IgD-negative memory B cell (primary cell): ENCODE measurements at regions not wholly inside any gene's neighbourhood (a gene's known extent, or its start where the extent isn't known, plus 50 kb on each side); places are given as distances from the start of the nearest gene placed in this dataset.

Source experiments
- H3K27ac Mint-ChIP-seq, 3 donors: one replicate each; pipeline ENCODE4 v1.8.0; 2020 to 2022; ENCODE audit warnings: mild to moderate bottlenecking in 3 of 3, mixed read lengths in 3 of 3, moderate library complexity in 1 of 3
- H3K27me3 Mint-ChIP-seq: one replicate; pipeline ENCODE4 v1.8.0; 2021; ENCODE audit warnings: mixed read lengths
- H3K36me3 Mint-ChIP-seq: one replicate; pipeline ENCODE4 v1.8.0; 2020; ENCODE audit warnings: mild to moderate bottlenecking, mixed read lengths
- H3K4me1 Mint-ChIP-seq, 3 donors: one replicate each; pipeline ENCODE4 v1.8.0; 2020 to 2022; ENCODE audit warnings: mixed read lengths in 3 of 3, mild to moderate bottlenecking in 1 of 3
- H3K4me3 Mint-ChIP-seq, 4 donors: one replicate each; pipeline ENCODE4 v1.8.0; 2020 to 2022; ENCODE audit warnings: mild to moderate bottlenecking in 4 of 4, mixed read lengths in 4 of 4, moderate library complexity in 3 of 4
- H3K9me3 Mint-ChIP-seq, 3 donors: one replicate each; pipeline ENCODE4 v1.8.0; 2020 to 2021; ENCODE audit warnings: mixed read lengths in 3 of 3, mild to moderate bottlenecking in 1 of 3

- no peak overlapping the region for H3K4me3 Mint-ChIP-seq
- peaks cover 2% of the 10 kb centered on the region for H3K27me3 Mint-ChIP-seq
- H3K4me1 Mint-ChIP-seq = no peaks in the 10 kb centered on the region
- no peak overlapping the region for H3K27ac Mint-ChIP-seq
- peaks cover 3 to 8% (median 5%) of the 10 kb centered on the region in 3 donors for H3K9me3 Mint-ChIP-seq
- H3K36me3 Mint-ChIP-seq = no peaks in the 10 kb centered on the region
Observed at GRCh38 chr11:70788248-70789022, 390.1 kb downstream of the CTTN start.

GRCh38 chr11:70790671-70791300 is 392.5 kb downstream of the CTTN start:
- no peak overlapping the region for H3K27ac Mint-ChIP-seq
- H3K4me3 Mint-ChIP-seq = peak overlapping the region in 1 of 4 donors; percentile 34
- no peaks in the 10 kb centered on the region for H3K4me1 Mint-ChIP-seq
- H3K36me3 Mint-ChIP-seq = no peaks in the 10 kb centered on the region
- no peaks in the 10 kb centered on the region for H3K27me3 Mint-ChIP-seq
- peaks cover 7 to 15% (median 12%) of the 10 kb centered on the region in 3 donors for H3K9me3 Mint-ChIP-seq

GRCh38 chr11:70796648-70797227 is 398.4 kb downstream of the CTTN start:
- Mint-ChIP-seq H3K27me3 (no peaks in the 10 kb centered on the region), H3K4me1 (no peaks in the 10 kb centered on the region), H3K4me3 (peak overlapping the region in 1 of 4 donors; percentile 60), H3K27ac (no peak overlapping the region), H3K36me3 (no peaks in the 10 kb centered on the region), H3K9me3 (peaks cover 8 to 18% (median 10%) of the 10 kb centered on the region in 3 donors)

- no peaks in the 10 kb centered on the region for H3K4me1 Mint-ChIP-seq
- H3K4me3 Mint-ChIP-seq = no peak overlapping the region
- no peaks in the 10 kb centered on the region for H3K36me3 Mint-ChIP-seq
- H3K27ac Mint-ChIP-seq = no peak overlapping the region
- no peaks in the 10 kb centered on the region for H3K27me3 Mint-ChIP-seq
- H3K9me3 Mint-ChIP-seq = peaks cover 8 to 15% (median 8%) of the 10 kb centered on the region in 3 donors
Observed at GRCh38 chr11:70798296-70798695, 400.0 kb downstream of the CTTN start.

- no peak overlapping the region for H3K27ac Mint-ChIP-seq
Observed at GRCh38 chr11:70799386-70799785, 401.1 kb downstream of the CTTN start.

GRCh38 chr11:70802185-70802584 is 403.9 kb downstream of the CTTN start:
- Mint-ChIP-seq H3K27ac (no peak overlapping the region), H3K4me3 (no peak overlapping the region), H3K27me3 (no peaks in the 10 kb centered on the region), H3K9me3 (peaks cover 0 to 1% (median 0%) of the 10 kb centered on the region in 3 donors), H3K36me3 (no peaks in the 10 kb centered on the region), H3K4me1 (no peaks in the 10 kb centered on the region)

More at GRCh38 chr11:70799386-70799785, 401.1 kb downstream of the CTTN start:
- peaks cover 6 to 9% (median 8%) of the 10 kb centered on the region in 3 donors for H3K9me3 Mint-ChIP-seq
- H3K4me1 Mint-ChIP-seq = no peaks in the 10 kb centered on the region
- H3K4me3 Mint-ChIP-seq = no peak overlapping the region
- no peaks in the 10 kb centered on the region for H3K27me3 Mint-ChIP-seq
- H3K36me3 Mint-ChIP-seq = no peaks in the 10 kb centered on the region

- no peak overlapping the region for H3K4me3 Mint-ChIP-seq
- H3K27me3 Mint-ChIP-seq = no peaks in the 10 kb centered on the region
- no peaks in the 10 kb centered on the region for H3K4me1 Mint-ChIP-seq
- no peak overlapping the region for H3K27ac Mint-ChIP-seq
- no peaks in the 10 kb centered on the region for H3K36me3 Mint-ChIP-seq
- peaks cover 0 to 1% (median 0%) of the 10 kb centered on the region in 3 donors for H3K9me3 Mint-ChIP-seq
Observed at GRCh38 chr11:70804139-70804837, 406.0 kb downstream of the CTTN start.

- Mint-ChIP-seq H3K27ac (no peak overlapping the region), H3K9me3 (peaks cover 0 to 1% (median 0%) of the 10 kb centered on the region in 3 donors), H3K4me1 (no peaks in the 10 kb centered on the region), H3K27me3 (no peaks in the 10 kb centered on the region), H3K36me3 (no peaks in the 10 kb centered on the region), H3K4me3 (no peak overlapping the region)
Observed at GRCh38 chr11:70805243-70805642, 406.9 kb downstream of the CTTN start.

GRCh38 chr11:70805971-70806370 is 407.6 kb downstream of the CTTN start:
- Mint-ChIP-seq H3K9me3 (peaks cover 0 to 1% (median 0%) of the 10 kb centered on the region in 3 donors), H3K27ac (no peak overlapping the region), H3K4me1 (no peaks in the 10 kb centered on the region), H3K36me3 (no peaks in the 10 kb centered on the region), H3K4me3 (no peak overlapping the region), H3K27me3 (no peaks in the 10 kb centered on the region)

- Mint-ChIP-seq H3K36me3 (no peaks in the 10 kb centered on the region), H3K27ac (no peak overlapping the region), H3K27me3 (no peaks in the 10 kb centered on the region), H3K9me3 (peaks cover 0 to 1% (median 0%) of the 10 kb centered on the region in 3 donors), H3K4me1 (no peaks in the 10 kb centered on the region), H3K4me3 (no peak overlapping the region)
Observed at GRCh38 chr11:70806461-70807194, 408.3 kb downstream of the CTTN start.

GRCh38 chr11:70807195-70807543 is 408.8 kb downstream of the CTTN start:
- Mint-ChIP-seq H3K9me3 (peaks cover 0 to 1% (median 0%) of the 10 kb centered on the region in 3 donors), H3K27ac (no peak overlapping the region), H3K4me1 (no peaks in the 10 kb centered on the region)

GRCh38 chr11:70808686-70809375 is 410.5 kb downstream of the CTTN start:
- no peaks in the 10 kb centered on the region for H3K4me1 Mint-ChIP-seq
- H3K27ac Mint-ChIP-seq = no peak overlapping the region
- no peaks in the 10 kb centered on the region for H3K36me3 Mint-ChIP-seq
- H3K4me3 Mint-ChIP-seq = no peak overlapping the region
- H3K27me3 Mint-ChIP-seq = peaks cover 1% of the 10 kb centered on the region
- H3K9me3 Mint-ChIP-seq = no peaks in the 10 kb centered on the region

More at GRCh38 chr11:70807195-70807543, 408.8 kb downstream of the CTTN start:
- Mint-ChIP-seq H3K27me3 (no peaks in the 10 kb centered on the region), H3K36me3 (no peaks in the 10 kb centered on the region), H3K4me3 (no peak overlapping the region)

- H3K4me3 Mint-ChIP-seq = no peak overlapping the region
- H3K27ac Mint-ChIP-seq = no peak overlapping the region
- no peaks in the 10 kb centered on the region for H3K9me3 Mint-ChIP-seq
- H3K36me3 Mint-ChIP-seq = no peaks in the 10 kb centered on the region
- H3K4me1 Mint-ChIP-seq = no peaks in the 10 kb centered on the region
- peaks cover 1% of the 10 kb centered on the region for H3K27me3 Mint-ChIP-seq
Observed at GRCh38 chr11:70810133-70810532, 411.8 kb downstream of the CTTN start.

- peaks cover 1% of the 10 kb centered on the region for H3K27me3 Mint-ChIP-seq
Observed at GRCh38 chr11:70810681-70811080, 412.4 kb downstream of the CTTN start.

More at GRCh38 chr11:70810681-70811080, 412.4 kb downstream of the CTTN start:
- Mint-ChIP-seq H3K4me1 (no peaks in the 10 kb centered on the region), H3K27ac (no peak overlapping the region), H3K4me3 (no peak overlapping the region), H3K9me3 (no peaks in the 10 kb centered on the region), H3K36me3 (no peaks in the 10 kb centered on the region)
